ENCODE measurements at regions not wholly inside any gene's neighbourhood (a gene's known extent, or its start where the extent isn't known, plus 50 kb on each side); places are given as distances from the start of the nearest gene placed in this dataset.

DNA sequence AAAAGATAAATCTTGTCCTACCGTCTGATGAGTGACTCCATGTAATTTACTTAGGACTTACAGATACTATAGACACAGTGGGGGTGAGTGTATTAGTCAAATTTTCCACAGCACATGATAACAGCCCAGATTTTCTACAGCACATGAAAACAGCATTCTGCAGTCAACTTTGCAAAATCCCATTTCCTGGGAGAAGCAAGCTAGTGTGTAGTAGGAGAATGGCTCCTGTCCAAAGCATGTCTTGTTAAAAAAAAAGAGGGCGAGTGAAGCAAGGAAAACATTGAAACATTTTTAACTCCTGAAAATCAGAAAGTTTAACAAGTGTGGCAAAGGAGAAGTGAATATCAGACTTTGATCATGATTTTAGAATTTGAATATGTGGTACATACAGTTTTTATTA is 817.8 kb upstream of the FAM98A start:
- Histone ChIP-seq H3K9me3 (ENCODE audit: control insufficient read depth in 4 of 4, low read length in 3 of 4) (no peaks in the 10 kb centered on the region), H3K4me3 (ENCODE audit: low read depth in 1 of 3, low read length in 3 of 3) (no peak overlapping the region), H3K4me1 (ENCODE audit: control insufficient read depth in 4 of 4, insufficient read depth in 4 of 4, low read length in 3 of 4) (no peaks in the 10 kb centered on the region), H3K27me3 (ENCODE audit: control insufficient read depth in 4 of 4, insufficient read depth in 4 of 4, low read length in 3 of 4) (no peaks in the 10 kb centered on the region), H3K27ac (ENCODE audit: low read depth in 1 of 2, low read length in 2 of 2) (no peak overlapping the region), H3K9ac (ENCODE audit: low read depth in 1 of 2, low read length in 2 of 2) (no peak overlapping the region), H3K36me3 (ENCODE audit: control insufficient read depth in 4 of 4, insufficient read depth in 3 of 4, low read depth in 1 of 4, low read length in 3 of 4) (no peaks in the 10 kb centered on the region)
- WGBS, result 70% methylated on average over 2 of the region's 2 CpGs
- TF ChIP-seq SP1 (IDR thresholded peaks at IDR 0.05) (no peak), REST (IDR thresholded peaks at IDR 0.05) (no peak), RAD21 (IDR thresholded peaks at IDR 0.05) (no peak), NR2F2 (IDR thresholded peaks at IDR 0.05) (no peak)
- no peak for DNase-seq (ENCODE audit: low spot score)

DNA sequence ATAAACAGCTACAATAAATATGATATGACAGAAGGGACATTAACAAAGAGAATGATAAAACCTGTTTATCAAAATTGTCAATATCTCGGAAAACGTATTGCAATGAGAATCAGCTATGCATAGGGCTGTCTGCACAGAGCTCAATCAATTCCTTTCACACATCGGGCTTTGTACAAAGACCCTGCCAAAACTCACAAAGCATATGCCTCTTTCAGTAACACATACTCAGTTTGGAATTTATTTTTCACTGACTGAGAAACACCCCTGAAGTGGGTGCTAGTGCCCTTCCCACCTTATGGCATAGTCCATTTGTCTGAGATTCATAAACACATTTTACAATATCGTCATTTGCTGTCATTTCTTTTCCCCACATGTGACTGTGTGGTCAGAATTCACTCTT is 815.8 kb upstream of the FAM98A start:
- Histone ChIP-seq H3K4me3 (ENCODE audit: low read depth in 1 of 3, low read length in 3 of 3) (no peak overlapping the region), H3K9ac (ENCODE audit: low read depth in 1 of 2, low read length in 2 of 2) (no peak overlapping the region), H3K27me3 (ENCODE audit: control insufficient read depth in 4 of 4, insufficient read depth in 4 of 4, low read length in 3 of 4) (no peaks in the 10 kb centered on the region), H3K4me1 (ENCODE audit: control insufficient read depth in 4 of 4, insufficient read depth in 4 of 4, low read length in 3 of 4) (no peaks in the 10 kb centered on the region), H3K36me3 (ENCODE audit: control insufficient read depth in 4 of 4, insufficient read depth in 3 of 4, low read depth in 1 of 4, low read length in 3 of 4) (no peaks in the 10 kb centered on the region), H3K27ac (ENCODE audit: low read depth in 1 of 2, low read length in 2 of 2) (no peak overlapping the region), H3K9me3 (ENCODE audit: control insufficient read depth in 4 of 4, low read length in 3 of 4) (no peaks in the 10 kb centered on the region)
- WGBS, result 71% methylated on average over 4 of the region's 4 CpGs
- DNase-seq (ENCODE audit: low spot score), result no peak
- TF ChIP-seq YY1 (IDR thresholded peaks at IDR 0.05), result no peak
- TF ChIP-seq ATF3 (IDR thresholded peaks at IDR 0.05), result no peak
- TF ChIP-seq CTCF (IDR thresholded peaks at IDR 0.05; ENCODE audit: low read depth, low read length, missing input control), result no peak
- TF ChIP-seq GABPA (IDR thresholded peaks at IDR 0.05 in 1 of 2, conservative IDR thresholded peaks at IDR 0.05 in 1 of 2), result no peak
- no peak for TF ChIP-seq NR2F2 (IDR thresholded peaks at IDR 0.05)
- no peak for TF ChIP-seq REST (IDR thresholded peaks at IDR 0.05)
- no peak for TF ChIP-seq MAX (IDR thresholded peaks at IDR 0.05)
- no peak for TF ChIP-seq FOXA1 (IDR thresholded peaks at IDR 0.05)
- TF ChIP-seq HNF4G (IDR thresholded peaks at IDR 0.05), result no peak
- TF ChIP-seq TAF1 (conservative IDR thresholded peaks at IDR 0.05), result no peak
